ENCODE measurements at regions not wholly inside any gene's neighbourhood (a gene's known extent, or its start where the extent isn't known, plus 50 kb on each side); places are given as distances from the start of the nearest gene placed in this dataset.
A peak's percentile ranks its signal among the peaks of the same experiment; 100 is the strongest.

DNA sequence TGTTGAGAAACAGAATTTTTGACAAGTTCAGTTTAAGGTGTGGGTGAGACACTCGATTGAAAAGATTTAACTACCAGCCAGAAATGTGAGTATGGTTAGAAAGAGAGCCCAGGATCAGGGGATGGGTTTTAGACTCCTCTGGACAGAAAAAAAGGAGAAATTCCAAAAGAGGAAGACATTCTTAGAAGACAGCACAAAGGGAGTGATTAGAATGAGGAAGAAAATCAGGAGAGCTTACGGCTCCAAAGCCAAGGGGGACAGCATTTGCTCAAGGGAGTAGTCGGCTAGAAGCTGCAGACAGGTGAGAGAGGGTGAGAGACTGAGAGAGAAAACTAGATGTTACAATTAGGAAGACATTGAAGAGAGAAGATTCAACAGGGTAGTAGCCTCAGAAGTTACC lies 166.1 kb downstream of the ADAMTS15 start:
- no peak for TF ChIP-seq REST (IDR thresholded peaks at IDR 0.05; ENCODE audit: insufficient replicate concordance, low read depth)
- TF ChIP-seq SPI1 (IDR thresholded peaks at IDR 0.05; ENCODE audit: borderline replicate concordance, low read depth) = peak; percentile 48; the same call in 1 of the 2 replicates
- Histone ChIP-seq H3K4me3 (replicated peaks; ENCODE audit: insufficient read depth, low read length) (no peak overlapping the region), H3K27me3 (ENCODE audit: insufficient read depth, poor library complexity, severe bottlenecking) (no peaks in the 10 kb centered on the region), H3K27ac (replicated peaks) (no peak overlapping the region)
- DNase-seq (ENCODE audit: low read depth in 1 of 2, low spot score in 1 of 2) = no peak

DNA sequence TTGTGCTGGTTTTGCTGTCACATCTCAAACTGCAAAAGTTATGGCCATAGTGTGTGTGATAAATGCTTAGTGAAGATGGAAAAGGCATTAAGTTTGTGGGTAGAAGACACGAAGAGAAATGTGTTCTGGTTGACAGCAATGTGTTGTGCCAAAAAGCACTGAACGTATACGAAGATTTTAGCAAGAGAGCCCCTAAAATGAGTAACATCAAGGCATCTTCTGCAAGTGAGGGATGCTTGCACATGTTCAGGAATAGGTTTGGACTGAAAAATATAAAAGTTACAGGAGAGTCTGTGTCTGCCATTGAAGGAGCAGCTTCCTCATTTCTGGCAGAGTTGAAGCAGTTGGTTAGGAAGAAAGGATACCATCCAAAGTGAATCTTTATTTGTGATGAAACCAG lies 167.1 kb downstream of the ADAMTS15 start:
- Histone ChIP-seq H3K27me3 (ENCODE audit: insufficient read depth, poor library complexity, severe bottlenecking) (no peaks in the 10 kb centered on the region), H3K4me3 (replicated peaks; ENCODE audit: insufficient read depth, low read length) (no peak overlapping the region), H3K27ac (replicated peaks) (no peak overlapping the region)
- no peak for TF ChIP-seq POLR2AphosphoS5 (IDR thresholded peaks at IDR 0.05; ENCODE audit: low read depth)
- no peak for TF ChIP-seq CTCF (IDR thresholded peaks at IDR 0.05; ENCODE audit: insufficient read depth, low read length)
- no peak for TF ChIP-seq GABPA (IDR thresholded peaks at IDR 0.05; ENCODE audit: low read depth)
- no peak for TF ChIP-seq SPI1 (IDR thresholded peaks at IDR 0.05; ENCODE audit: borderline replicate concordance, low read depth)
- no peak for TF ChIP-seq REST (IDR thresholded peaks at IDR 0.05; ENCODE audit: insufficient replicate concordance, low read depth)
- no peak for DNase-seq (ENCODE audit: low read depth in 1 of 2, low spot score in 1 of 2)

DNA sequence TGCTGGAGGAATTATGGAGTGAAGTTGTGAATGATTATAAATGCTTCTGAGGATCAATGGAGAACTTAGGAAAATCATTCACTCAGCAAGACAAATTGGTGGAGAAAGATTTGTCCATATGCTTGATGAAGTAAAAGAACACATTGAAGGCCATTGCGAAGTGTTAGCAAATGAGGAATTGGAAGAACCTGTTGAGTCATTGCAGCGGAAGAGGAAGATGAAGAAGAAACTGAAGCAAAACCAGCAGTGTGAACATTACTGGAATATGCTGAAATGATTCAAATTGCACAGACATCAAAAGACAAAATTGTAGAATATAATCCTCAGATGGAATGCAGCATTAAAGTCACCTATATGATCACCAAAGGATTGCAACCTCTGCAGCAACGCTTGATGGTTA lies 168.1 kb downstream of the ADAMTS15 start:
- Histone ChIP-seq H3K27me3 (ENCODE audit: insufficient read depth, poor library complexity, severe bottlenecking) (no peaks in the 10 kb centered on the region), H3K4me3 (replicated peaks; ENCODE audit: insufficient read depth, low read length) (no peak overlapping the region), H3K27ac (replicated peaks) (no peak overlapping the region)
- DNase-seq (ENCODE audit: low read depth in 1 of 2, low spot score in 1 of 2) = peak in 1 of 2 experiments; percentile 40
- no peak for TF ChIP-seq REST (IDR thresholded peaks at IDR 0.05; ENCODE audit: insufficient replicate concordance, low read depth)
- TF ChIP-seq SPI1 (IDR thresholded peaks at IDR 0.05; ENCODE audit: borderline replicate concordance, low read depth) = peak; percentile 74; the same call in 1 of the 2 replicates

DNA sequence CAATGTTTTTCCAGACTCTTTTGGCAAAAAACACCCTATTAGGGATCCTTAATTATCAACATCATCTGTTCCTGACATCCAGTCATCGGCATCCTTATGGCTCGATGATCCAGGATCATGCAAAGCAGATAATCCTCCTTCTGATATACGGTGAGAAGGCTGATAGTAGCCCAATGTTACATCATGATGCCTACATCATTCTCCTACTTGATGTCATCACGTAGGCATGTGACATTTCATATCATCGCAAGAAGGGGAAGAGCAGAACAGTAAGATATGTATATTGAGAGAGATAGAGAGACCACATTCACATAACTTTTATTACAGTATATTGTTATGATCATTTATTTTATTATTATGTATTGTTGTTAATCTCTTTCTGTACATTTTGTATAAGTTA lies 168.6 kb downstream of the ADAMTS15 start:
- H3K27ac ChIP-seq (replicated peaks) = no peak overlapping the region
- DNase-seq (ENCODE audit: low read depth in 1 of 2, low spot score in 1 of 2) = peak in 1 of 2 experiments; percentile 12
- TF ChIP-seq REST (IDR thresholded peaks at IDR 0.05; ENCODE audit: insufficient replicate concordance, low read depth) (no peak), SPI1 (IDR thresholded peaks at IDR 0.05; ENCODE audit: borderline replicate concordance, low read depth) (no peak), POLR2AphosphoS5 (IDR thresholded peaks at IDR 0.05; ENCODE audit: low read depth) (no peak), CTCF (IDR thresholded peaks at IDR 0.05; ENCODE audit: insufficient read depth, low read length) (no peak), GABPA (IDR thresholded peaks at IDR 0.05; ENCODE audit: low read depth) (no peak)

More for the DNA sequence above, 168.6 kb downstream of the ADAMTS15 start:
- Histone ChIP-seq H3K4me3 (replicated peaks; ENCODE audit: insufficient read depth, low read length) (no peak overlapping the region), H3K27me3 (ENCODE audit: insufficient read depth, poor library complexity, severe bottlenecking) (no peaks in the 10 kb centered on the region)
